ENCODE measurements at regions not wholly inside any gene's neighbourhood (a gene's known extent, or its start where the extent isn't known, plus 50 kb on each side); places are given as distances from the start of the nearest gene placed in this dataset.

DNA sequence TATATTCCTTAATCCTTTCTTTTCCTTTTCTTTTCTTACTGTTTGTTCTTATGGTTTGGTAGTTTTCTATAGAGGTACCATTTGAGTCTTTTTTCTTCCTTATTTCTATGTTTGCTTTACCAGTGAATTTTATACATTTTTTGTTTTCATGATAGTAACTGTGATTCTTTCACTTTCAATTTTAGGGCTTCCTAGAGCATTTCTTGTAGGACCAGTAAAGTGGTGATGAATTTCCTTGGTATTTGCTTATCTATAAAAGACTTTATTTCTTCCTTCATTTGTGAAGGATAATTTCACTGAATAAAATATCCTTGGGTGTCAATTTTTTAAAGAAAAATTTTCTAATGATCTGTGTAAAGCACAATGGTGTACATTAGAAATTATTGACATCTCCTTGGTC lies 637.4 kb downstream of the CD109 start:
- H3K4me1 ChIP-seq (ENCODE audit: insufficient read depth, low read length, poor library complexity, severe bottlenecking) = no peaks in the 10 kb centered on the region
- no peak for TF ChIP-seq EZH2phosphoT487 (IDR thresholded peaks at IDR 0.05; ENCODE audit: borderline replicate concordance, low read depth, low read length)
- TF ChIP-seq, protein P1, sequence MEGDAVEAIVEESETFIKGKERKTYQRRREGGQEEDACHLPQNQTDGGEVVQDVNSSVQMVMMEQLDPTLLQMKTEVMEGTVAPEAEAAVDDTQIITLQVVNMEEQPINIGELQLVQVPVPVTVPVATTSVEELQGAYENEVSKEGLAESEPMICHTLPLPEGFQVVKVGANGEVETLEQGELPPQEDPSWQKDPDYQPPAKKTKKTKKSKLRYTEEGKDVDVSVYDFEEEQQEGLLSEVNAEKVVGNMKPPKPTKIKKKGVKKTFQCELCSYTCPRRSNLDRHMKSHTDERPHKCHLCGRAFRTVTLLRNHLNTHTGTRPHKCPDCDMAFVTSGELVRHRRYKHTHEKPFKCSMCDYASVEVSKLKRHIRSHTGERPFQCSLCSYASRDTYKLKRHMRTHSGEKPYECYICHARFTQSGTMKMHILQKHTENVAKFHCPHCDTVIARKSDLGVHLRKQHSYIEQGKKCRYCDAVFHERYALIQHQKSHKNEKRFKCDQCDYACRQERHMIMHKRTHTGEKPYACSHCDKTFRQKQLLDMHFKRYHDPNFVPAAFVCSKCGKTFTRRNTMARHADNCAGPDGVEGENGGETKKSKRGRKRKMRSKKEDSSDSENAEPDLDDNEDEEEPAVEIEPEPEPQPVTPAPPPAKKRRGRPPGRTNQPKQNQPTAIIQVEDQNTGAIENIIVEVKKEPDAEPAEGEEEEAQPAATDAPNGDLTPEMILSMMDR (conservative IDR thresholded peaks at IDR 0.05; ENCODE audit: low read length) = no peak
- no peaks in the 10 kb centered on the region for H3K36me3 ChIP-seq (ENCODE audit: insufficient read depth, low read length)
- BruUV-seq (replicated peaks) = no TSS peak
- no peaks in the 10 kb centered on the region for H4K20me1 ChIP-seq (ENCODE audit: insufficient read depth, low read length)
- intact Hi-C loops (cut with micrococcal nuclease; ENCODE audit: unreplicated experiment) = no loop called here
- no peak for DNase-seq (ENCODE audit: low spot score)
- ChIA-PET POLR2A (no interaction called here), CTCF (ENCODE audit: unreplicated experiment) (no interaction called here)
- H2AFZ ChIP-seq (ENCODE audit: low read length) = no peak overlapping the region
- H3K9me2 ChIP-seq (ENCODE audit: insufficient read depth, low read length) = no peaks in the 10 kb centered on the region
- no peak overlapping the region for H3K27ac ChIP-seq (ENCODE audit: low read depth, low read length, poor library complexity, severe bottlenecking)
- H3K9me3 ChIP-seq (ENCODE audit: low read length) = no peaks in the 10 kb centered on the region
- H3K4me2 ChIP-seq (ENCODE audit: low read length) = no peak overlapping the region
- no peaks in the 10 kb centered on the region for H3K79me2 ChIP-seq (ENCODE audit: insufficient read depth, low read depth, low read length)
- H3K4me3 ChIP-seq (ENCODE audit: low read depth, low read length, poor library complexity, severe bottlenecking) = no peak overlapping the region

DNA sequence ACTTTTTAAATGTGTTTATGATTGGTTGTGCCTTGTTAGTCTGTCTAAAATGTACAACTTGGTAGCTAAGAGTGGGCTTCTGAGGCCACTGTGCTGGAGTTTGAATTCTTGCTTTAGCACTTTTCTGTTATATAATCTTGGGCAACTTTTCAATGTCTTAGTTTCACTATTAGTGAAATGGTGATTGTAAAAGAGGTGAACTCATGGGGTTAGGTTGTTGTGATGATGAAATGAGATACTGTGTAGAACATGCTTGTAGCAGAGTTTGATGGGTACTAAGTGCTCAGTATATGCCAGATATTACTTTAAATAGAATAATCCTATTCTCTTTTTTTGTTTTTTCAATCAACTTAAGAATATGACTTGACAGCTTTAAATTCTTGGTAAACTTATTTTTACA lies 624.7 kb downstream of the CD109 start:
- intact Hi-C loops (cut with micrococcal nuclease; ENCODE audit: unreplicated experiment) = no loop called here
- H3K4me2 ChIP-seq (ENCODE audit: low read length) = no peak overlapping the region
- no peaks in the 10 kb centered on the region for H4K20me1 ChIP-seq (ENCODE audit: insufficient read depth, low read length)
- H3K79me2 ChIP-seq (ENCODE audit: insufficient read depth, low read depth, low read length) = no peaks in the 10 kb centered on the region
- no peak for DNase-seq (ENCODE audit: low spot score)
- H3K36me3 ChIP-seq (ENCODE audit: insufficient read depth, low read length) = no peaks in the 10 kb centered on the region
- no peaks in the 10 kb centered on the region for H3K9me3 ChIP-seq (ENCODE audit: low read length)
- BruUV-seq (replicated peaks) = no TSS peak
- ChIA-PET CTCF (ENCODE audit: unreplicated experiment) (no interaction called here), POLR2A (no interaction called here)
- no peak overlapping the region for H2AFZ ChIP-seq (ENCODE audit: low read length)
- H3K27ac ChIP-seq (ENCODE audit: low read depth, low read length, poor library complexity, severe bottlenecking) = no peak overlapping the region
- H3K9me2 ChIP-seq (ENCODE audit: insufficient read depth, low read length) = no peaks in the 10 kb centered on the region
- H3K4me3 ChIP-seq (ENCODE audit: low read depth, low read length, poor library complexity, severe bottlenecking) = no peak overlapping the region
- H3K4me1 ChIP-seq (ENCODE audit: insufficient read depth, low read length, poor library complexity, severe bottlenecking) = no peaks in the 10 kb centered on the region
- TF ChIP-seq, protein P1 (conservative IDR thresholded peaks at IDR 0.05; ENCODE audit: low read length) = no peak
- no peak for TF ChIP-seq EZH2phosphoT487 (IDR thresholded peaks at IDR 0.05; ENCODE audit: borderline replicate concordance, low read depth, low read length)

DNA sequence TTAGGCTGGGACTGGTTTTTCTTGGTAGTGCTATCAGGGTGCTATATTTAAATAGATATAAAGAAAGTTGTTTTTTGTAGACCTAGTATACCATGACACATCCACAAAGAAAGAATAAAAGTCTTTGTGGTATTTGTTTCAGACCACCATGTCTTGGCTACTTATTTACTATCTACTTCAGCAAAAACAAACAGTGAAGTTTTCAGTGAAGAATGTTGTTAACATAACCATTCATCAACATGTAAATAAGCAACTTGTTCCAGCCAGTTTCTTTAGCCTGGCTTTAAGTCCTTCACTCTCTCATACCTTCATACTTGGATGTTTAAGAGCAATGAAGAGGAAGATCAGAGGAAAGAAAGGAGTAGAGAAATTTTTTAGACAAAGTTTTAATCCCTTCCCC lies 624.1 kb downstream of the CD109 start:
- no peak overlapping the region for H2AFZ ChIP-seq (ENCODE audit: low read length)
- H4K20me1 ChIP-seq (ENCODE audit: insufficient read depth, low read length) = no peaks in the 10 kb centered on the region
- H3K79me2 ChIP-seq (ENCODE audit: insufficient read depth, low read depth, low read length) = no peaks in the 10 kb centered on the region
- H3K9me3 ChIP-seq (ENCODE audit: low read length) = no peaks in the 10 kb centered on the region
- no peak overlapping the region for H3K4me3 ChIP-seq (ENCODE audit: low read depth, low read length, poor library complexity, severe bottlenecking)
- BruUV-seq (replicated peaks) = no TSS peak
- no peak overlapping the region for H3K4me2 ChIP-seq (ENCODE audit: low read length)
- TF ChIP-seq EZH2phosphoT487 (IDR thresholded peaks at IDR 0.05; ENCODE audit: borderline replicate concordance, low read depth, low read length) = no peak
- ChIA-PET POLR2A (interaction anchor here (1.1 kb wide), 1 partner anchor 53 kb away, joined by 3 read pairs; no protein-coding TSS in a partner anchor), CTCF (ENCODE audit: unreplicated experiment) (no interaction called here)
- H3K27ac ChIP-seq (ENCODE audit: low read depth, low read length, poor library complexity, severe bottlenecking) = no peak overlapping the region
- H3K36me3 ChIP-seq (ENCODE audit: insufficient read depth, low read length) = no peaks in the 10 kb centered on the region
- intact Hi-C loops (cut with micrococcal nuclease; ENCODE audit: unreplicated experiment) = no loop called here
- DNase-seq (ENCODE audit: low spot score) = no peak
- no peaks in the 10 kb centered on the region for H3K4me1 ChIP-seq (ENCODE audit: insufficient read depth, low read length, poor library complexity, severe bottlenecking)
- no peaks in the 10 kb centered on the region for H3K9me2 ChIP-seq (ENCODE audit: insufficient read depth, low read length)
